Thyroid gland (tissue), 4 donors: ENCODE measurements at regions not wholly inside any gene's neighbourhood (a gene's known extent, or its start where the extent isn't known, plus 50 kb on each side); places are given as distances from the start of the nearest gene placed in this dataset.

ENCODE experiments used
- POLR2A ChIP-seq, 2 donors: fragments of 450-650 bp; IDR thresholded peaks; one replicate each; pipeline ENCODE4 v1.6.1; 2017; ENCODE audit warnings: antibody characterized with exemption in 2 of 2, mild to moderate bottlenecking in 2 of 2, moderate library complexity in 1 of 2
- TF ChIP-seq, protein P1 (sequence below), 6 experiments: fragments of 200-600 bp in 3 of 6; fragments of 450-650 bp in 3 of 6; sonication (generic) in 3 of 6; IDR thresholded peaks; one replicate each; pipeline ENCODE4 v1.5.1; 2016 to 2019; ENCODE audit warnings: antibody characterized with exemption in 6 of 6, mild to moderate bottlenecking in 2 of 6, inconsistent platforms in 1 of 6, moderate library complexity in 1 of 6

GRCh38 chr6:25222006-25222678 is 57.0 kb upstream of the CARMIL1 start:
- TF ChIP-seq, protein P1, sequence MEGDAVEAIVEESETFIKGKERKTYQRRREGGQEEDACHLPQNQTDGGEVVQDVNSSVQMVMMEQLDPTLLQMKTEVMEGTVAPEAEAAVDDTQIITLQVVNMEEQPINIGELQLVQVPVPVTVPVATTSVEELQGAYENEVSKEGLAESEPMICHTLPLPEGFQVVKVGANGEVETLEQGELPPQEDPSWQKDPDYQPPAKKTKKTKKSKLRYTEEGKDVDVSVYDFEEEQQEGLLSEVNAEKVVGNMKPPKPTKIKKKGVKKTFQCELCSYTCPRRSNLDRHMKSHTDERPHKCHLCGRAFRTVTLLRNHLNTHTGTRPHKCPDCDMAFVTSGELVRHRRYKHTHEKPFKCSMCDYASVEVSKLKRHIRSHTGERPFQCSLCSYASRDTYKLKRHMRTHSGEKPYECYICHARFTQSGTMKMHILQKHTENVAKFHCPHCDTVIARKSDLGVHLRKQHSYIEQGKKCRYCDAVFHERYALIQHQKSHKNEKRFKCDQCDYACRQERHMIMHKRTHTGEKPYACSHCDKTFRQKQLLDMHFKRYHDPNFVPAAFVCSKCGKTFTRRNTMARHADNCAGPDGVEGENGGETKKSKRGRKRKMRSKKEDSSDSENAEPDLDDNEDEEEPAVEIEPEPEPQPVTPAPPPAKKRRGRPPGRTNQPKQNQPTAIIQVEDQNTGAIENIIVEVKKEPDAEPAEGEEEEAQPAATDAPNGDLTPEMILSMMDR (IDR thresholded peaks at IDR 0.05) = no peak
- no peak for TF ChIP-seq POLR2A (IDR thresholded peaks at IDR 0.05)
